NCI-H2029 treated with DMSO at 0.1 percent for 48 hours (cell line): ENCODE measurements at regions not wholly inside any gene's neighbourhood (a gene's known extent, or its start where the extent isn't known, plus 50 kb on each side); places are given as distances from the start of the nearest gene placed in this dataset.
"Not testable (repeated sequence)": the region's sequence is repeated elsewhere in the genome, so short reads cannot be mapped to it uniquely, and the experiment has no call there.

ENCODE experiments used
- DNase-seq: peaks from one replicate; lab custom pipeline; 2025; lab: John Stamatoyannopoulos, UW

- no peak for DNase-seq
Measured at GRCh38 chr6:88499436-88499835, 333.3 kb upstream of the CNR1 start.

DNA sequence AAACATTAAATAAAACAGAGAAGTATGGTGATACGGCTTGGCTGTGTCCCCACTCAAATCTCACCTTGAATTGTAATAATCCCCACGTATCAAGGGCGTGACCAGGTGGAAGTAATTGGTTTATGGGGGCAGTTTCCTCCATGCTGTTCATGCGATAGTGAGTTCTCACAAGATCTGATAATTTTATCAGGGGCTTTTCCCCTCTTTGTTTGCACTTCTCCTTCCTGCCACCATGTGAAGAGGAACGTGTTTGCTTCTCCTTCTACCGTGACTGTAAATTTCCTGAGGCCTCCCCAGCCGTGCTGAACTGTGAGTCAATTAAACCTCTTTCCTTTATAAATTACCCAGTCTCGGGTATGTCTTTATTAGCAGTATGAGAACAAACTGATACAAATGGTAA, 331.3 kb upstream of the CNR1 start:
- DNase-seq = not testable (repeated sequence)

GRCh38 chr6:88494401-88495140, 328.4 kb upstream of the CNR1 start:
- no peak for DNase-seq

DNA sequence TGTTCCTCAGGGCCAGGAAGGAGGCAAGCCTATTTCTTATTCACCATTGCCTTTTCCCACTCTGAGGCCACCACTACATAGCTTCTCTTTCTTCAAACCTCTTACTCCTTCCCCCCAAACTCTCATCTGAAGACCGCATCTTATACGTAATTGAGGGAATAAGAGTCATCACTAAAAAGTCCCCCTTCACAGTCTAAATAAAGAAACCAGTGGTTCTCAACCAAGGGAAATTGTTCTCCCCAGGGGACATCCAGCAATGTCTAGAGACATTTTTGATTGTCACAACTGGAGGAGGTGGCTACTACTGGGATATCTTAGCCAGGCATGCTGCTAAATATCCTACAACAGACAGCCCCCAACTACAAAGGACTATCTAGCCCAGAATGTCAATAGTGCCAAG, 327.6 kb upstream of the CNR1 start:
- no peak for DNase-seq

DNA sequence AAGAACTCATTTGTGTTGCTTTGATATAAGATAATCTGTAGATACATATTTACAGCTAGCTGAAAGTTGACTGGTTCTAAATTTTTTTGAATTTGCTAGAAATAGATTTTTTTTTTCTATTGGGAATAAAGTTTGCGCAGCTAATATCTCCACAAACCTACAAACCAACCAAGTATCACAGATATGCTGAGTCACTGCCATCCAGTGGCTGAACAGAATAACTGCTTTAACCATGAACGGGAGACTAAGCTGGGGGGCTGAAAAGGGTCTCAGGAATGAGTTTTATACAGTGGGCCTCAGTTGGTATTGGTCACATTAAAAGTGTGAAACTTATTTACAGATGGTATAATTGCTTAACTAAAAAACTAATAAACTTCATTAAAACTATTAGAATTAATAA, 326.7 kb upstream of the CNR1 start:
- no peak for DNase-seq

DNA sequence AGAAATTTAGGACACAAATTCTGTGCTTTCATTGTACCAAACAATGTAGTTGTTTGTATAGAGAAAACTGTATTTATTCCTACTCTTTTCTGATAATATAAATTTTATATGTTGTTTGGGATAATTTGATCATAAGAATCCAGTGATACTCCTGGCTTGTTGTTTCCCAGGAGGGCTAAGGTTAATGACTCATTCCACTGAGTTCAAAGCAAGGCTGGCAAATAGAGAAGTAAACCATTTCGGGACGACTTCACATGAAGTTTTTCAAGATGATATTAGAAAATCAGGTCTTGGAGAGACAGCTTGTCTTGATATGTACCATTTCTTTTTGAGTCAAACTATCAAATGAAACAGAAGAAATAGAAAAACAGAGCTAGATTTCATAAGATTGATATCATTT, 326.1 kb upstream of the CNR1 start:
- no peak for DNase-seq

GRCh38 chr6:88491266-88491880, 325.2 kb upstream of the CNR1 start:
- no peak for DNase-seq

- DNase-seq = no peak
Measured at GRCh38 chr6:88490908-88491264, 324.7 kb upstream of the CNR1 start.

GRCh38 chr6:88490195-88490907, 324.2 kb upstream of the CNR1 start:
- DNase-seq = no peak

- no peak for DNase-seq
Measured at GRCh38 chr6:88483424-88483823, 317.3 kb upstream of the CNR1 start.

GRCh38 chr6:88482465-88482864, 316.3 kb upstream of the CNR1 start:
- no peak for DNase-seq

GRCh38 chr6:88481519-88481918, 315.4 kb upstream of the CNR1 start:
- DNase-seq = no peak

- DNase-seq = no peak
Measured at GRCh38 chr6:88480816-88481215, 314.7 kb upstream of the CNR1 start.

DNA sequence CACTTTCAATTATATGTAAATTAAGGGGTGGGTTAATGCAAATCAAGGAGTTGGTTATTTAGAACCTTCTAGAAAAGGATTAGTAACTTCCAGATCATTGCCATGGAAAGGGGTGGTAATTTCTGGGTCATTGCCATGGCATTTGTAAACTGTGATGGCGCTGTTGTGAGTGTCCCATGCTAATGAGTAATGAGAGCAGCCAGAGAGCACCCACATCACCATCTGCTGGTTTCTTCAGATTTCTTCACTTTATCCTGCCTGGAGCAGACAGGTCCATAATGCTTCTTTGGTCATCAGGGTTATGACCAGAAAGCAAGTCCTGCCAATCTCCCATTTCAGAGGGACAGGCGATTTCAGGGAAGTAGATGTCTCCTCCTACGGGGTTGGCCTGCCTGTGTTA, 311.3 kb upstream of the CNR1 start:
- no peak for DNase-seq

DNA sequence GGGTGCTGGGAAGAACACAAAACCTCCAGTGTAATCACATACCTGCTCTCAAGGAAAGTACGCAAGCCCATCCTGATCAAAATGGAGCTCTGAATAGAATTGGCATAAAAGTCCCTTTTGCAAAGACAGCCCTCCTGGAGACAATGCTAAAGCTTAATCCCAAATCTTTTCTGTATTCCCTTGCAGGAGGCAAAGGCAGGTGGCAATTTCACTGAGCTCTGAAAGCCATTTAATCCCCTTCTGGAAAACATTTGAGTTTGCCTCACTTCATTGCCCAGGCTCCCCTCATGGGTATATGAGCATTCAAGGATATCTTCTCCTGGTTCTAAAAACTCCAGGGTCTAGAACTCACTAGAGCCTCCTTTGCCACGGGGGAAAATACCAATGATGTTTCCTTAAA, 310.2 kb upstream of the CNR1 start:
- no peak for DNase-seq

DNA sequence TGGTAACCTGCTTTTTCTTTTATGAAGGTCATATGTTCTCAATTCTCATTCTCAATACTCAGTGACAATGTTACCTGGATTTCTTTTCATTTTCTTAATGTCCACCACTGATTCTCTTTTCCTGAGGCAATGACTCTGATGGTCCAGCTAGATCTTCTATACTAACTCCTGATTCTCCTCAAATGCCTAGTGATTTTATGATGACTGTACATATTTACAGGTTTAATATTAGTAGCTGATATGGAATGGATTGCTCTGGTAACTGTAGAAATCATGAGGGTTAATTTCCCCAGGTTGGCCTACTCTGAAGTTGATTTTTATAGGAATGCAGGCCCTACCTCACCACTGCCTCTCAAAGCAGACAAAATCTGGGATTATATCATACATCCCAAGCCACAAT, 308.6 kb upstream of the CNR1 start:
- DNase-seq = no peak

- no peak for DNase-seq
Measured at GRCh38 chr6:88473589-88473988, 307.4 kb upstream of the CNR1 start.

GRCh38 chr6:88472851-88473525, 306.8 kb upstream of the CNR1 start:
- DNase-seq = no peak

DNA sequence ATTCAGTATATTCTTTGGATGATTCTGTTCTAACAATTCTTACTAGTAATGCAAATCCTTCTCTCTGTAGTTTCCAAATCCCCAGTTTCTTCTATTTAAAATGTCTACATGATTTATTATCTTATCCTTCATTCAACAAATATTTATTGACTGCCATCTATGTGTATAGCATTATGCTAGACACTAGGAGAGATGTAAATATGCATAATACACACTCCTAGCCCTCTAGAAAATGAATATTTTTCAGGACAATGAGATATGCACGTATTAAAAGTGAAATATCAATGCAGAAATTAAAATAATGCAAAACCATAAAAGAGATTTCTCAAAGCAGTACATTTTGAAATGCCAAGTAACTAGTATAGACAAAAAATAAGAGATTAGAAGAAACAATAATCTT, 293.5 kb upstream of the CNR1 start:
- DNase-seq = no peak

DNA sequence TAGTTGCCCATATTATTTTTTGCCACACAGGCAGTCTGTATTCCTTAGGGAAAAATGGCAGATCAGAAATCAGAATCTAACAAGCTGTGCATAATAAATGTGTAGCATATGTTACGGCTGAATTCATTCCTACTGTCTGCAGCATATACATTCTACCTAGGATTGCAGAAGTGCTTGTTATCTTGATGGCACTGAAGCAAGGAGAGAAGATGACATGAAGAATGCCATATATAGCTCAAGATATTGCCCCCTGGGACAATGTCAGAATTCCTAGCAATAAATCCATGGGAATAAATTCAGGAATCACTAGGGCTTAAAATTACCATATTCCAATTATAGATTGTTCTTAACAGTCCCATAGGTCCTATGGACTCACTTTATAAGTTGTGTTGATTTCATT, 293.0 kb upstream of the CNR1 start:
- no peak for DNase-seq

- no peak for DNase-seq
Measured at GRCh38 chr6:88458662-88459061, 292.5 kb upstream of the CNR1 start.

GRCh38 chr6:88456221-88456859, 290.2 kb upstream of the CNR1 start:
- no peak for DNase-seq
